ENCODE measurements at regions not wholly inside any gene's neighbourhood (a gene's known extent, or its start where the extent isn't known, plus 50 kb on each side); places are given as distances from the start of the nearest gene placed in this dataset.

DNA sequence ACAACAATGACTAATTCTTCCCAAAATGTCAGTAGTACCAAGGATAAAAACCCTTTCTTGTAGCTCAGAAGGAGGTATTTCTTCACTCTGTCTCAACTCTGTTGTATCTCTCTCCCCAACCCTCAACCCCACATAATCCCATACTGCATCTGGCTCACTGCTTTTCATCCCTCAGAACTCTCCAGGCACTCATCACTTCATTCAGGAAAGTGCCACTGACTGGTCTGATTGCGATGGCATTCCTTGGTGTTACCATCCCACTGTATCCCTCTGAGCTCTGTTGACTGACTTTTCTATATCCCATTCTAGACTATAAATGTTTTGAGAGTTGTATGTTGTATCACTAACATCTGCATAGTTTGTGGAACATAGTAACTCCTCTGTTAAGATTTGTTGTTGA is 483.5 kb upstream of the ADGRL2 start:
- H3K9me2 ChIP-seq (ENCODE audit: insufficient read depth, low read length) = no peaks in the 10 kb centered on the region
- intact Hi-C loops (cut with micrococcal nuclease; ENCODE audit: unreplicated experiment) = no loop called here
- no peaks in the 10 kb centered on the region for H3K79me2 ChIP-seq (ENCODE audit: insufficient read depth, low read depth, low read length)
- H3K9me3 ChIP-seq (ENCODE audit: low read length) = no peaks in the 10 kb centered on the region
- POLR2A ChIA-PET = interaction anchor here (1.3 kb wide), 1 partner anchor 12 kb away, joined by 3 read pairs; no protein-coding TSS in a partner anchor
- H3K4me1 ChIP-seq (ENCODE audit: insufficient read depth, low read length, poor library complexity, severe bottlenecking) = no peaks in the 10 kb centered on the region
- H3K4me2 ChIP-seq (ENCODE audit: low read length) = no peak overlapping the region
- no peaks in the 10 kb centered on the region for H4K20me1 ChIP-seq (ENCODE audit: insufficient read depth, low read length)
- CTCF ChIA-PET (ENCODE audit: unreplicated experiment) = no interaction called here
- no peak overlapping the region for H3K4me3 ChIP-seq (ENCODE audit: low read depth, low read length, poor library complexity, severe bottlenecking)
- no peak for TF ChIP-seq EZH2phosphoT487 (IDR thresholded peaks at IDR 0.05; ENCODE audit: borderline replicate concordance, low read depth, low read length)
- TF ChIP-seq, protein P1, sequence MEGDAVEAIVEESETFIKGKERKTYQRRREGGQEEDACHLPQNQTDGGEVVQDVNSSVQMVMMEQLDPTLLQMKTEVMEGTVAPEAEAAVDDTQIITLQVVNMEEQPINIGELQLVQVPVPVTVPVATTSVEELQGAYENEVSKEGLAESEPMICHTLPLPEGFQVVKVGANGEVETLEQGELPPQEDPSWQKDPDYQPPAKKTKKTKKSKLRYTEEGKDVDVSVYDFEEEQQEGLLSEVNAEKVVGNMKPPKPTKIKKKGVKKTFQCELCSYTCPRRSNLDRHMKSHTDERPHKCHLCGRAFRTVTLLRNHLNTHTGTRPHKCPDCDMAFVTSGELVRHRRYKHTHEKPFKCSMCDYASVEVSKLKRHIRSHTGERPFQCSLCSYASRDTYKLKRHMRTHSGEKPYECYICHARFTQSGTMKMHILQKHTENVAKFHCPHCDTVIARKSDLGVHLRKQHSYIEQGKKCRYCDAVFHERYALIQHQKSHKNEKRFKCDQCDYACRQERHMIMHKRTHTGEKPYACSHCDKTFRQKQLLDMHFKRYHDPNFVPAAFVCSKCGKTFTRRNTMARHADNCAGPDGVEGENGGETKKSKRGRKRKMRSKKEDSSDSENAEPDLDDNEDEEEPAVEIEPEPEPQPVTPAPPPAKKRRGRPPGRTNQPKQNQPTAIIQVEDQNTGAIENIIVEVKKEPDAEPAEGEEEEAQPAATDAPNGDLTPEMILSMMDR (conservative IDR thresholded peaks at IDR 0.05; ENCODE audit: low read length) = no peak
- no peak overlapping the region for H2AFZ ChIP-seq (ENCODE audit: low read length)
- no peak for DNase-seq (ENCODE audit: low spot score)
- H3K36me3 ChIP-seq (ENCODE audit: insufficient read depth, low read length) = no peaks in the 10 kb centered on the region
- H3K27ac ChIP-seq (ENCODE audit: low read depth, low read length, poor library complexity, severe bottlenecking) = no peak overlapping the region
- BruUV-seq (replicated peaks) = no TSS peak

DNA sequence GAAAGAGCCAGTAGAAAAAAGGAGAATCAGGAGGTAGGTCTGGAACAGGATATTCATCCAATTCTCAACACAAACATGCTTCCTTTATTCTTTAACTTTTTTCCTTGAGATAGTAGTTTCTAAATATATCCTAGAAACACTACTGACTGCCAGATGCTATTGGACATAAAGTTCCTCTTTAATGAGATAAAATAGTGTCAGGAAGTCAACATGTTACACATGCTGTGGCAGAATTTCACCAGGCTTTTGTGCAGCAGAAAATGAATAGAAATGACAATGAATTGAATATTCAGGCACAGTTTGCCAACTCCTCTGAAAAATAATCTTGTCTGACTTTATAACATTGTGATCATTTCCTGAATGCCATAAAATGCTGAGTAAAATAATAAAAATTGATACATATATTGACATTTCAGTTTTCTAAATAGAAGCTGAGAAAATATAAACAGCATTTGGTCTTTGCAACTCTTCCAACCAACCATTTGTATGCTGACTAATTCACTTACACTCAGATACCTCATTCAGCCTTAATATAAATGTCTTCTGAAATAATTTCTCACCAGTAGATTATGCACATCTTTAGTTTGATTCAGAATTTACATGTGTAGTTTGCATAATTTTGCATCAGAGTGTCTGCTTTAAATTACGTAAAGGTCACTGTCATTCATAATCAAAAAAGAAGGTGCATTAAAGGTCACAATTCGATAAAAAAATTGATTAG is 486.1 kb upstream of the ADGRL2 start:
- CTCF ChIA-PET (ENCODE audit: unreplicated experiment) = no interaction called here
- no peak for DNase-seq (ENCODE audit: low spot score)

DNA sequence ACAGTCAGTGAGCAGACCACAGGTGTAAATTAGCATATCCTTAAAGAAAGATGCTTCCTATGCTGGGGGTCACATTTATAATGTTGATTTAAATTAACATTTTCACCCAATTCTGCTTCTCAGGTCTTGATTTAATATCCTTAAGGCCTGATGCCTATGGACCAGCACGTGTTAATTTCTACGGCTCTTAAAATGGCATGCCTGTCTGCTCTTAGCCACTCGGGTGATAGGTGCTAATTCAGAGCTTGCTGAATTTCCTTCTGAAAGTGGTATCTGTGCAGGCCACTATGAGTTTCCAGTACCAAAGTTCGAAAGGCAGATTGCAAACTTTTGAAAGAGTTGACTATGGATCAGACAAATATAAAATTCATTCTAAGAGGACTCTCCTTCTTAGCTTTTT is 487.4 kb upstream of the ADGRL2 start:
- Histone ChIP-seq H3K9me2 (ENCODE audit: insufficient read depth, low read length) (no peaks in the 10 kb centered on the region), H3K9me3 (ENCODE audit: low read length) (no peaks in the 10 kb centered on the region), H2AFZ (ENCODE audit: low read length) (no peak overlapping the region), H3K4me2 (ENCODE audit: low read length) (no peak overlapping the region), H3K27ac (ENCODE audit: low read depth, low read length, poor library complexity, severe bottlenecking) (no peak overlapping the region), H3K36me3 (ENCODE audit: insufficient read depth, low read length) (no peaks in the 10 kb centered on the region), H3K4me3 (ENCODE audit: low read depth, low read length, poor library complexity, severe bottlenecking) (no peak overlapping the region), H3K4me1 (ENCODE audit: insufficient read depth, low read length, poor library complexity, severe bottlenecking) (no peaks in the 10 kb centered on the region), H4K20me1 (ENCODE audit: insufficient read depth, low read length) (no peaks in the 10 kb centered on the region), H3K79me2 (ENCODE audit: insufficient read depth, low read depth, low read length) (no peaks in the 10 kb centered on the region)
- BruUV-seq (replicated peaks) = no TSS peak
- ChIA-PET POLR2A (no interaction called here), CTCF (ENCODE audit: unreplicated experiment) (no interaction called here)
- TF ChIP-seq, protein P1 (conservative IDR thresholded peaks at IDR 0.05; ENCODE audit: low read length) = no peak
- no peak for TF ChIP-seq EZH2phosphoT487 (IDR thresholded peaks at IDR 0.05; ENCODE audit: borderline replicate concordance, low read depth, low read length)
- intact Hi-C loops (cut with micrococcal nuclease; ENCODE audit: unreplicated experiment) = no loop called here
- DNase-seq (ENCODE audit: low spot score) = no peak

More for the DNA sequence above, 486.1 kb upstream of the ADGRL2 start:
- Histone ChIP-seq H3K36me3 (ENCODE audit: insufficient read depth, low read length) (no peaks in the 10 kb centered on the region), H3K27ac (ENCODE audit: low read depth, low read length, poor library complexity, severe bottlenecking) (no peak overlapping the region), H3K4me2 (ENCODE audit: low read length) (no peak overlapping the region), H4K20me1 (ENCODE audit: insufficient read depth, low read length) (no peaks in the 10 kb centered on the region), H3K9me2 (ENCODE audit: insufficient read depth, low read length) (no peaks in the 10 kb centered on the region), H2AFZ (ENCODE audit: low read length) (no peak overlapping the region), H3K79me2 (ENCODE audit: insufficient read depth, low read depth, low read length) (no peaks in the 10 kb centered on the region), H3K4me3 (ENCODE audit: low read depth, low read length, poor library complexity, severe bottlenecking) (no peak overlapping the region), H3K4me1 (ENCODE audit: insufficient read depth, low read length, poor library complexity, severe bottlenecking) (no peaks in the 10 kb centered on the region), H3K9me3 (ENCODE audit: low read length) (no peaks in the 10 kb centered on the region)
- intact Hi-C loops (cut with micrococcal nuclease; ENCODE audit: unreplicated experiment) = no loop called here
- TF ChIP-seq EZH2phosphoT487 (IDR thresholded peaks at IDR 0.05; ENCODE audit: borderline replicate concordance, low read depth, low read length) = no peak
- TF ChIP-seq, protein P1 (conservative IDR thresholded peaks at IDR 0.05; ENCODE audit: low read length) = no peak
- no TSS peak for BruUV-seq (replicated peaks)
- POLR2A ChIA-PET = no interaction called here
